HL-60 (cell line): ENCODE measurements at regions not wholly inside any gene's neighbourhood (a gene's known extent, or its start where the extent isn't known, plus 50 kb on each side); places are given as distances from the start of the nearest gene placed in this dataset.

Experiments
- GABPA ChIP-seq: IDR thresholded peaks from 2 replicates; pipeline ENCODE4 v1.6.1; 2012; ENCODE audit warnings: low read depth
- POLR2AphosphoS5 ChIP-seq: IDR thresholded peaks from 2 replicates; pipeline ENCODE4 v1.6.1; 2012; ENCODE audit warnings: low read depth
- TF ChIP-seq, protein P1 (sequence below): IDR thresholded peaks from one replicate; pipeline ENCODE4 v1.5.1; 2011; ENCODE audit warnings: low read length, control low read depth, inconsistent platforms; ENCODE audit not compliant: insufficient read depth
- TF ChIP-seq, protein P2 (sequence below): IDR thresholded peaks from 2 replicates; pipeline ENCODE4 v1.6.1; 2012; ENCODE audit warnings: low read depth; ENCODE audit not compliant: insufficient replicate concordance

DNA sequence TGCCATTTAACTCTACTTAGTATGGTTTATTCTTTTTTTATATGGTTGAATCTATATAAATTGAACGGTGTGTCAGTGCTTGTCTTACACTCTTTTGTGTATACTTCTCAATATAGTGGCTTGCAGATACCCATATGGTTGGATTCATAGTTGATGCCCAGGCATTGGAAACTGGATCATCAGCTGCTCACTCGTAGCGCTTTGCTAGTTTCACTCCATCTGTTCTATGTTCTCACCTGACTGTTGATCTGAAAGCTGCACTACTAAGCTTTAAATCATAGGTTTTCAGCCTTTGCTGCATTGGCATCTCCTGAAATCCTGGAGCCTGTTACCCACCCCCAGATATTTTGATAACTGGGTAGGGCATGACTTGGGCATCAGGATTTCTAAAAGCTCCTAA lies 121.6 kb upstream of the DCLK2 start:
- TF ChIP-seq, protein P1, sequence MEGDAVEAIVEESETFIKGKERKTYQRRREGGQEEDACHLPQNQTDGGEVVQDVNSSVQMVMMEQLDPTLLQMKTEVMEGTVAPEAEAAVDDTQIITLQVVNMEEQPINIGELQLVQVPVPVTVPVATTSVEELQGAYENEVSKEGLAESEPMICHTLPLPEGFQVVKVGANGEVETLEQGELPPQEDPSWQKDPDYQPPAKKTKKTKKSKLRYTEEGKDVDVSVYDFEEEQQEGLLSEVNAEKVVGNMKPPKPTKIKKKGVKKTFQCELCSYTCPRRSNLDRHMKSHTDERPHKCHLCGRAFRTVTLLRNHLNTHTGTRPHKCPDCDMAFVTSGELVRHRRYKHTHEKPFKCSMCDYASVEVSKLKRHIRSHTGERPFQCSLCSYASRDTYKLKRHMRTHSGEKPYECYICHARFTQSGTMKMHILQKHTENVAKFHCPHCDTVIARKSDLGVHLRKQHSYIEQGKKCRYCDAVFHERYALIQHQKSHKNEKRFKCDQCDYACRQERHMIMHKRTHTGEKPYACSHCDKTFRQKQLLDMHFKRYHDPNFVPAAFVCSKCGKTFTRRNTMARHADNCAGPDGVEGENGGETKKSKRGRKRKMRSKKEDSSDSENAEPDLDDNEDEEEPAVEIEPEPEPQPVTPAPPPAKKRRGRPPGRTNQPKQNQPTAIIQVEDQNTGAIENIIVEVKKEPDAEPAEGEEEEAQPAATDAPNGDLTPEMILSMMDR, result no peak
- no peak for TF ChIP-seq GABPA
- TF ChIP-seq, protein P2, sequence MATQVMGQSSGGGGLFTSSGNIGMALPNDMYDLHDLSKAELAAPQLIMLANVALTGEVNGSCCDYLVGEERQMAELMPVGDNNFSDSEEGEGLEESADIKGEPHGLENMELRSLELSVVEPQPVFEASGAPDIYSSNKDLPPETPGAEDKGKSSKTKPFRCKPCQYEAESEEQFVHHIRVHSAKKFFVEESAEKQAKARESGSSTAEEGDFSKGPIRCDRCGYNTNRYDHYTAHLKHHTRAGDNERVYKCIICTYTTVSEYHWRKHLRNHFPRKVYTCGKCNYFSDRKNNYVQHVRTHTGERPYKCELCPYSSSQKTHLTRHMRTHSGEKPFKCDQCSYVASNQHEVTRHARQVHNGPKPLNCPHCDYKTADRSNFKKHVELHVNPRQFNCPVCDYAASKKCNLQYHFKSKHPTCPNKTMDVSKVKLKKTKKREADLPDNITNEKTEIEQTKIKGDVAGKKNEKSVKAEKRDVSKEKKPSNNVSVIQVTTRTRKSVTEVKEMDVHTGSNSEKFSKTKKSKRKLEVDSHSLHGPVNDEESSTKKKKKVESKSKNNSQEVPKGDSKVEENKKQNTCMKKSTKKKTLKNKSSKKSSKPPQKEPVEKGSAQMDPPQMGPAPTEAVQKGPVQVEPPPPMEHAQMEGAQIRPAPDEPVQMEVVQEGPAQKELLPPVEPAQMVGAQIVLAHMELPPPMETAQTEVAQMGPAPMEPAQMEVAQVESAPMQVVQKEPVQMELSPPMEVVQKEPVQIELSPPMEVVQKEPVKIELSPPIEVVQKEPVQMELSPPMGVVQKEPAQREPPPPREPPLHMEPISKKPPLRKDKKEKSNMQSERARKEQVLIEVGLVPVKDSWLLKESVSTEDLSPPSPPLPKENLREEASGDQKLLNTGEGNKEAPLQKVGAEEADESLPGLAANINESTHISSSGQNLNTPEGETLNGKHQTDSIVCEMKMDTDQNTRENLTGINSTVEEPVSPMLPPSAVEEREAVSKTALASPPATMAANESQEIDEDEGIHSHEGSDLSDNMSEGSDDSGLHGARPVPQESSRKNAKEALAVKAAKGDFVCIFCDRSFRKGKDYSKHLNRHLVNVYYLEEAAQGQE, result no peak
- no peak for TF ChIP-seq POLR2AphosphoS5
